Suprapubic skin (tissue), 3 donors: ENCODE measurements at regions not wholly inside any gene's neighbourhood (a gene's known extent, or its start where the extent isn't known, plus 50 kb on each side); places are given as distances from the start of the nearest gene placed in this dataset.

Source experiments
- EP300 ChIP-seq: sonication (generic); formaldehyde crosslinking; IDR thresholded peaks from one replicate; pipeline ENCODE4 v1.6.1; 2017; ENCODE audit warnings: antibody characterized with exemption
- POLR2A ChIP-seq, 2 donors: fragments of 450-650 bp; IDR thresholded peaks; one replicate each; pipeline ENCODE4 v1.6.1; 2017; ENCODE audit warnings: antibody characterized with exemption in 2 of 2, mild to moderate bottlenecking in 2 of 2, moderate library complexity in 2 of 2
- TF ChIP-seq, protein P1 (sequence below), 2 donors: fragments of 200-600 bp in 1 of 2; fragments of 450-650 bp in 1 of 2; sonication (generic) in 1 of 2; IDR thresholded peaks; one replicate each; pipeline ENCODE4 v1.5.1; 2016 to 2019; ENCODE audit warnings: antibody characterized with exemption in 2 of 2, mild to moderate bottlenecking in 1 of 2, moderate library complexity in 1 of 2

- TF ChIP-seq, protein P1, sequence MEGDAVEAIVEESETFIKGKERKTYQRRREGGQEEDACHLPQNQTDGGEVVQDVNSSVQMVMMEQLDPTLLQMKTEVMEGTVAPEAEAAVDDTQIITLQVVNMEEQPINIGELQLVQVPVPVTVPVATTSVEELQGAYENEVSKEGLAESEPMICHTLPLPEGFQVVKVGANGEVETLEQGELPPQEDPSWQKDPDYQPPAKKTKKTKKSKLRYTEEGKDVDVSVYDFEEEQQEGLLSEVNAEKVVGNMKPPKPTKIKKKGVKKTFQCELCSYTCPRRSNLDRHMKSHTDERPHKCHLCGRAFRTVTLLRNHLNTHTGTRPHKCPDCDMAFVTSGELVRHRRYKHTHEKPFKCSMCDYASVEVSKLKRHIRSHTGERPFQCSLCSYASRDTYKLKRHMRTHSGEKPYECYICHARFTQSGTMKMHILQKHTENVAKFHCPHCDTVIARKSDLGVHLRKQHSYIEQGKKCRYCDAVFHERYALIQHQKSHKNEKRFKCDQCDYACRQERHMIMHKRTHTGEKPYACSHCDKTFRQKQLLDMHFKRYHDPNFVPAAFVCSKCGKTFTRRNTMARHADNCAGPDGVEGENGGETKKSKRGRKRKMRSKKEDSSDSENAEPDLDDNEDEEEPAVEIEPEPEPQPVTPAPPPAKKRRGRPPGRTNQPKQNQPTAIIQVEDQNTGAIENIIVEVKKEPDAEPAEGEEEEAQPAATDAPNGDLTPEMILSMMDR (IDR thresholded peaks at IDR 0.05): no peak
- no peak for TF ChIP-seq POLR2A (IDR thresholded peaks at IDR 0.05)
- no peak for TF ChIP-seq EP300
Observed at GRCh38 chr12:97875064-97875463, 412.5 kb downstream of the RMST start.
